Peyer's patch (tissue), 4 donors: ENCODE measurements at regions not wholly inside any gene's neighbourhood (a gene's known extent, or its start where the extent isn't known, plus 50 kb on each side); places are given as distances from the start of the nearest gene placed in this dataset.

Experiments
- CTCF ChIP-seq, 6 experiments: fragments of 450-650 bp in 4 of 6; fragments of 200-600 bp in 2 of 6; sonication (generic) in 1 of 6; IDR thresholded peaks; one replicate each; pipeline ENCODE4 v1.5.1; 2017 to 2019; ENCODE audit warnings: antibody characterized with exemption in 6 of 6, mild to moderate bottlenecking in 3 of 6, moderate library complexity in 1 of 6
- POLR2A ChIP-seq, 2 donors: fragments of 450-650 bp; IDR thresholded peaks; one replicate each; pipeline ENCODE4 v1.5.1; 2017; ENCODE audit warnings: antibody characterized with exemption in 2 of 2, mild to moderate bottlenecking in 2 of 2, moderate library complexity in 2 of 2

GRCh38 chr4:129371926-129372325, 276.0 kb downstream of the C4orf33 start:
- TF ChIP-seq CTCF (IDR thresholded peaks at IDR 0.05) (no peak), POLR2A (IDR thresholded peaks at IDR 0.05) (no peak)
